AG04449 (cell line): ENCODE measurements at regions not wholly inside any gene's neighbourhood (a gene's known extent, or its start where the extent isn't known, plus 50 kb on each side); places are given as distances from the start of the nearest gene placed in this dataset.

ENCODE experiments used
- CTCF ChIA-PET: fragments of 350-600 bp; formaldehyde crosslinking; extraction: SDS; loops from one replicate; lab custom pipeline; 2021; ENCODE audit warnings: antibody characterized with exemption; lab: Yijun Ruan, JAX
- POLR2A ChIA-PET: fragments of 400-600, 350-600 bp; formaldehyde crosslinking; extraction: SDS; loops from one replicate; lab custom pipeline; 2020; ENCODE audit warnings: antibody characterized with exemption, inconsistent platforms; lab: Yijun Ruan, JAX
- DNase-seq: peaks from one replicate; pipeline ENCODE4 v3.0.0-alpha.2; 2010; ENCODE audit warnings: low read depth, low spot score
- H3K4me3 ChIP-seq: 2 replicates; pipeline ENCODE4 v1.5.1; 2011; ENCODE audit warnings: low read depth, mild to moderate bottlenecking, control low read depth, low read length
- TF ChIP-seq, protein P1 (sequence below): IDR thresholded peaks from one replicate; pipeline ENCODE4 v1.5.1; 2011; ENCODE audit warnings: mild to moderate bottlenecking, moderate library complexity, low read length, control low read depth, inconsistent platforms; ENCODE audit not compliant: insufficient read depth; ENCODE audit errors: missing control alignments

DNA sequence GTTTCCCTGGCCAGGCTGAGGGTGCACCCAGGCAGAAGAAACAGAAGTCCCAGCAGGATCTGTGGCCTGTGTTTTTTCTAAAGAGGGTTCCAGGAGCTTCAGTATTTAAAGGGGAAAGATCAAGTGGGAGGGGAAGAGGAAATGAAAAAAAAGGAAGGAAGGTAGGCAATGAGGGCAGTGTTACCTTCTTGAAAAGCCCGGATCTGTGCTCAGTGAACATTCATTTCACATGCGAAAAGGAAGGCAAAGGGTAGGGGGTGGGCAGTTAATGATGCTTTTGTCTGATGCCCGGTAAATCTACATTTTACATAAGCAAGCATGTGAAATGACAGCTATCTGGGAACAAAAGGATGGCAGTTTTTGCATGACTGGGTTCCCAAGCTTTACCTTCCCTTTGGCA, 326.2 kb downstream of the UQCRFS1 start:
- CTCF ChIA-PET: interaction anchor here (1.8 kb wide), 1 partner anchor 149 kb away, joined by 5 read pairs; no protein-coding TSS in a partner anchor
- POLR2A ChIA-PET: interaction anchor here (0.6 kb wide), 1 partner anchor 1763 kb away, joined by 3 read pairs; no protein-coding TSS in a partner anchor
- TF ChIP-seq, protein P1, sequence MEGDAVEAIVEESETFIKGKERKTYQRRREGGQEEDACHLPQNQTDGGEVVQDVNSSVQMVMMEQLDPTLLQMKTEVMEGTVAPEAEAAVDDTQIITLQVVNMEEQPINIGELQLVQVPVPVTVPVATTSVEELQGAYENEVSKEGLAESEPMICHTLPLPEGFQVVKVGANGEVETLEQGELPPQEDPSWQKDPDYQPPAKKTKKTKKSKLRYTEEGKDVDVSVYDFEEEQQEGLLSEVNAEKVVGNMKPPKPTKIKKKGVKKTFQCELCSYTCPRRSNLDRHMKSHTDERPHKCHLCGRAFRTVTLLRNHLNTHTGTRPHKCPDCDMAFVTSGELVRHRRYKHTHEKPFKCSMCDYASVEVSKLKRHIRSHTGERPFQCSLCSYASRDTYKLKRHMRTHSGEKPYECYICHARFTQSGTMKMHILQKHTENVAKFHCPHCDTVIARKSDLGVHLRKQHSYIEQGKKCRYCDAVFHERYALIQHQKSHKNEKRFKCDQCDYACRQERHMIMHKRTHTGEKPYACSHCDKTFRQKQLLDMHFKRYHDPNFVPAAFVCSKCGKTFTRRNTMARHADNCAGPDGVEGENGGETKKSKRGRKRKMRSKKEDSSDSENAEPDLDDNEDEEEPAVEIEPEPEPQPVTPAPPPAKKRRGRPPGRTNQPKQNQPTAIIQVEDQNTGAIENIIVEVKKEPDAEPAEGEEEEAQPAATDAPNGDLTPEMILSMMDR: no peak
- DNase-seq: no peak
- H3K4me3 ChIP-seq: no peak overlapping the region

DNA sequence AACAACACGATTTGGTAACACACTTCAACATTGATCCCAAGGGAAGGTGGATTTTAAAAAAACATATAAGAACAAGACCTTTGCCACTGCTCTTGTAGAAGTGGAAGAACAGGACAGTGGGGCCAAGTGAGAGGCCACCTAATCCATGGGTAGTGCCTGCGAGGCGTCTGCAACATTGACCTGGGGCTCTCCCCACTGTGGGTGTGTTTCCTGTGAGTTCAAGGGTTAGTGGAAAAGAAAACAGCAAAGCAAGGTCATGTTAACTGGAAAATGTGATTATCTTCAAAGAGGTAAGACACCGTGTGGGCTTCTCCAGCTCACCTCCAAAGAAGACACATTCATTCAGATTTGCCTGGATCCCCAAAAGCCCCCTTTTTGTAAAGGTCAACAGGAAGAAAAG, 327.0 kb downstream of the UQCRFS1 start:
- CTCF ChIA-PET: no interaction called here
- TF ChIP-seq, protein P1: no peak
- POLR2A ChIA-PET: no interaction called here
- no peak overlapping the region for H3K4me3 ChIP-seq
- no peak for DNase-seq

DNA sequence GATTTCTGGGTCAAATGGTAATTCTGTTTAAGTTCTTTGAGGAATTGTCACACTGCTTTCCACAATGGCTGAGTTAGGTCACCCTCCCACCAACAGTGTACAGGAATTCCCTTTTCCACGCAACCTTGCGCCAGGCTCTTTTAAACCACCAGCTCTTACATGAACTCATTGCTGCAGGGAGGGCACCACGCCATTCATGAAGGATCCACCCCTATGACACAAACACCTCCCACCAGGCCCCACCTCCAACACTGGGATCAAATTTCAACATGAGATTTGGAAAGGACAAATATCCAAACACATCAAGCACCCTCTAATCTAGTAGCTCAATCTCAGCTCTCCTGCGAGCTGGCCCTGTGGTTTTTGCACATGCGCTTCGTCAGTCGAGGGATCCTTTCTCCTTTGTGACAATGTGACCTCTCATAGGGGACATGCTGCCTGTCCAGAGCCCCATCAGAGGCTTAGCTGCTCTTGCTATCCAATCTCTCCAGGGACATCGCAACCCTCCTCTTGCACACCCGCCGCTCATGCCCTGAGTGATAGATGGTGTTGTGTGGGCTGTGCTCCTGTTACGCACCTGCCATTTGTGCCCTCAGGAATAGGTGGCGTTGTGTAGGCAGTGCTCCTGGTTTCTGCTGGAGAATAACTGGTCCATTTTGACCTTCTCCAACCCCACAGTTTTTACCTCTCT, 328.0 kb downstream of the UQCRFS1 start:
- DNase-seq: no peak
- ChIA-PET POLR2A (no interaction called here), CTCF (interaction anchor here (1.8 to 9.6 kb wide), 2 partner anchors 8 to 149 kb away, joined by 5 to 140 read pairs; no protein-coding TSS in a partner anchor)
- TF ChIP-seq, protein P1: no peak
- H3K4me3 ChIP-seq: no peak overlapping the region

GRCh38 chr19:28883241-28883693, 329.7 kb downstream of the UQCRFS1 start:
- POLR2A ChIA-PET: no interaction called here
- peak; percentile 31 for DNase-seq
- TF ChIP-seq, protein P1: no peak
- H3K4me3 ChIP-seq: no peak overlapping the region
- CTCF ChIA-PET: interaction anchor here (0.8 to 9.6 kb wide), 5 partner anchors 8 to 238 kb away, joined by 3 to 140 read pairs (median 5); no protein-coding TSS in a partner anchor

DNA sequence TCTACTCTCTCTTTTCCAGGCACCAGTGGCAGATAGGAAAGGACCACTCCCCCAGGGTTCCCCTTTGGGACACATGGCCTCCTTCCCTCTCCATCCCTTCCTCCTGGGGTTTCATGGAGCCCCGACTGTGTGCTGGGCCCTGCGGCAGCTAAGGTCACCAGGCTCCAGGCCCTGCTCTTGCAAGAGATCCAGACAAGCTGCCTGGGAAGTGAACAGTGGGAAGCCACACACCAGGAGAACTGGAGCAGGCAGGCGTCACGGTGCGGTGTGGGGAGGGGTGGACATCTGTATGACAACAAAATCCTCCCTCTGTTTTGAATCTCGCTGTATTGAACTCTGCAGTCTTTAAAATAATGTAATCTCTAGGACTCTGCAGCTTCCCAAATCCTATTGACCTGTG, 330.1 kb downstream of the UQCRFS1 start:
- no peak for DNase-seq
- ChIA-PET CTCF (interaction anchor here (0.8 to 9.6 kb wide), 5 partner anchors 9 to 238 kb away, joined by 3 to 140 read pairs (median 3); no protein-coding TSS in a partner anchor), POLR2A (no interaction called here)
- TF ChIP-seq, protein P1: no peak
- H3K4me3 ChIP-seq: no peak overlapping the region

DNA sequence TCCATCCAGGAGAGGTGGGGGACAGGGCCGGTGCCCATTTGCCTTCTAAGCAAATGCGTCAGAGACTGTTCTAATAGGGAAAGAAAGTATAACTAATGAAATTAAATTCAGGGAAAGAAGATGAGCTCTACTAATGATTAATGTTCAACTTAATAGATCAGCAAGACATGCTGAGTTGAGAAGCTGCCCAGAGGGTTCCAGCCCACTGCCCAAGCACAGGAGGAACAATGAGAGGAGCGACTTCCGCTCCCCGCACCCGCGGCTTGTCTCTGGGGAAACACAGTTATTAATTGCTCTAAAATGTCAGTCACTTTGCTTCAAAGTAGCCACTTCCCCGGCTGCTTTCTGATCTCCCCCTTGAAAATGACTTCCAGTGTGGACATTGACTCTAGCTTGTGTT, 331.3 kb downstream of the UQCRFS1 start:
- CTCF ChIA-PET: interaction anchor here (0.9 to 9.6 kb wide), 3 partner anchors 98 to 379 kb away, joined by 3 to 140 read pairs (median 23); no protein-coding TSS in a partner anchor
- no peak for DNase-seq
- POLR2A ChIA-PET: no interaction called here
- TF ChIP-seq, protein P1: no peak
- H3K4me3 ChIP-seq: no peak overlapping the region
